Vagina (tissue), 2 donors: ENCODE measurements at regions not wholly inside any gene's neighbourhood (a gene's known extent, or its start where the extent isn't known, plus 50 kb on each side); places are given as distances from the start of the nearest gene placed in this dataset.

Source experiments
- DNase-seq, 2 donors: peaks; one replicate each; pipeline ENCODE4 v3.0.0-alpha.2; 2017; ENCODE audit errors: extremely low spot score in 2 of 2
- H3K27ac ChIP-seq: fragments of 200-600 bp; sonication (generic); one replicate; pipeline ENCODE4 v1.5.1; 2019
- H3K27me3 ChIP-seq: fragments of 200-600 bp; sonication (generic); one replicate; pipeline ENCODE4 v1.5.1; 2019
- H3K36me3 ChIP-seq, 2 donors: fragments of 200-600 bp; sonication (generic); one replicate each; pipeline ENCODE4 v1.5.1; 2017 to 2019
- H3K4me1 ChIP-seq: fragments of 200-600 bp; sonication (generic); one replicate; pipeline ENCODE4 v1.5.1; 2019
- H3K4me3 ChIP-seq, 2 donors: fragments of 200-600 bp; sonication (generic); 1 replicate in 1 of 2; 2 replicates in 1 of 2; pipeline ENCODE4 v1.5.1; 2016 to 2019
- H3K9me3 ChIP-seq: fragments of 200-600 bp; sonication (generic); one replicate; pipeline ENCODE4 v1.5.1; 2019
- POLR2A ChIP-seq, 2 donors: fragments of 450-650 bp; IDR thresholded peaks; one replicate each; pipeline ENCODE4 v1.6.1; 2017; ENCODE audit warnings: antibody characterized with exemption in 2 of 2, mild to moderate bottlenecking in 2 of 2, moderate library complexity in 2 of 2
- POLR2AphosphoS5 ChIP-seq, 2 donors: sonication (generic); formaldehyde crosslinking; IDR thresholded peaks; one replicate each; pipeline ENCODE4 v1.9.0; 2017; ENCODE audit warnings: antibody characterized with exemption in 2 of 2, mild to moderate bottlenecking in 2 of 2, low read depth in 1 of 2; ENCODE audit not compliant: insufficient read depth in 1 of 2
- intact Hi-C: fragments of 100-400 bp; cut with DNase I; formaldehyde crosslinking; loops from one replicate; pipeline ENCODE4 v1.15.1; 2023
- TF ChIP-seq, protein P1 (sequence below), 3 experiments: fragments of 450-650 bp in 2 of 3; fragments of 200-600 bp in 1 of 3; sonication (generic) in 1 of 3; IDR thresholded peaks; one replicate each; pipeline ENCODE4 v1.5.1; 2017 to 2019; ENCODE audit warnings: antibody characterized with exemption in 3 of 3, mild to moderate bottlenecking in 2 of 3, moderate library complexity in 2 of 3

DNA sequence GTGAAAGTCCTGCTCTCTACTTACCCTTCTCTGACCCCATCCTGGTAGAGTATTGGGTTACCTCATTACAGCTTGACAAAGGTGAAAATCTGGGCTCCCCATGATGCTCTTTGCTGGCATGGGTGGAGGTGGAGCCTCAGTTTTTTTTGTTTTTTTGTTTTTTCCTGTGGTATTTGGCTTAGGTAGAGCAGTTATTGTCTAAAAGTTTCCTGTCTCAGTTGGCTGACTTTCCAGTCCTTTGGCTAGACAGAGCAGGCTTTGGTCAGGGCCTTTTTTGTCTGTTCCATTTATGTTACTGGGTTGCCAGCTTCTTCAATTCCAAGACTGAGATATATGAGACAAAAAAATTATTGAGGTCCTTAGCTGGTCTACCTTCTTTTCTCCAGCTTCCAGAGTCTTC, 163.4 kb downstream of the GALC start:
- Histone ChIP-seq H3K27me3 (no peaks in the 10 kb centered on the region), H3K9me3 (no peaks in the 10 kb centered on the region), H3K4me1 (no peaks in the 10 kb centered on the region), H3K36me3 (no peaks in the 10 kb centered on the region), H3K4me3 (no peak overlapping the region), H3K27ac (no peak overlapping the region)
- DNase-seq, result no peak
- intact Hi-C loops, result no loop called here
- no peak for TF ChIP-seq POLR2A (IDR thresholded peaks at IDR 0.05)
- TF ChIP-seq, protein P1, sequence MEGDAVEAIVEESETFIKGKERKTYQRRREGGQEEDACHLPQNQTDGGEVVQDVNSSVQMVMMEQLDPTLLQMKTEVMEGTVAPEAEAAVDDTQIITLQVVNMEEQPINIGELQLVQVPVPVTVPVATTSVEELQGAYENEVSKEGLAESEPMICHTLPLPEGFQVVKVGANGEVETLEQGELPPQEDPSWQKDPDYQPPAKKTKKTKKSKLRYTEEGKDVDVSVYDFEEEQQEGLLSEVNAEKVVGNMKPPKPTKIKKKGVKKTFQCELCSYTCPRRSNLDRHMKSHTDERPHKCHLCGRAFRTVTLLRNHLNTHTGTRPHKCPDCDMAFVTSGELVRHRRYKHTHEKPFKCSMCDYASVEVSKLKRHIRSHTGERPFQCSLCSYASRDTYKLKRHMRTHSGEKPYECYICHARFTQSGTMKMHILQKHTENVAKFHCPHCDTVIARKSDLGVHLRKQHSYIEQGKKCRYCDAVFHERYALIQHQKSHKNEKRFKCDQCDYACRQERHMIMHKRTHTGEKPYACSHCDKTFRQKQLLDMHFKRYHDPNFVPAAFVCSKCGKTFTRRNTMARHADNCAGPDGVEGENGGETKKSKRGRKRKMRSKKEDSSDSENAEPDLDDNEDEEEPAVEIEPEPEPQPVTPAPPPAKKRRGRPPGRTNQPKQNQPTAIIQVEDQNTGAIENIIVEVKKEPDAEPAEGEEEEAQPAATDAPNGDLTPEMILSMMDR (IDR thresholded peaks at IDR 0.05), result no peak
- TF ChIP-seq POLR2AphosphoS5 (IDR thresholded peaks at IDR 0.05; ENCODE audit: insufficient read depth in 1 of 2, low read depth in 1 of 2), result no peak

DNA sequence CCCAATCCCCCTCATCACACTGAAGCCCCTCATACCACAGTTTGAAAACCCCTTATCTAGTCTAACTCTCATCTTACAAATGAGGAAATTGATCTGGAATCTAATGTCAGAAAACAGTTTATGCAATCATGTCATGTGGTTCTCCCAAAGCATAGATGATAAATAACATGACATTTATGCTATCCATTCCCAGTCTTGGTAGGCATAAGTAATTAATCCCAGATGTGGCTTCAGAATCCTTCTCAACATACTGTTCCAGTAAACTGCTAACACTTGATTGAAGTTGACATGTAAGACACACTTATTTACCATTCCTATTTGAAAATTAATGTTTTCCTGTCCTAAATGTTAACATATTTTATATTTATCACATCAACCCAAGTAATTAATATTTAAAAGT, 168.7 kb downstream of the GALC start:
- no peak for DNase-seq
- Histone ChIP-seq H3K4me1 (no peaks in the 10 kb centered on the region), H3K27me3 (no peaks in the 10 kb centered on the region), H3K27ac (no peak overlapping the region), H3K36me3 (no peaks in the 10 kb centered on the region), H3K4me3 (no peak overlapping the region), H3K9me3 (no peaks in the 10 kb centered on the region)
- intact Hi-C loops, result no loop called here
- no peak for TF ChIP-seq POLR2AphosphoS5 (IDR thresholded peaks at IDR 0.05; ENCODE audit: insufficient read depth in 1 of 2, low read depth in 1 of 2)

DNA sequence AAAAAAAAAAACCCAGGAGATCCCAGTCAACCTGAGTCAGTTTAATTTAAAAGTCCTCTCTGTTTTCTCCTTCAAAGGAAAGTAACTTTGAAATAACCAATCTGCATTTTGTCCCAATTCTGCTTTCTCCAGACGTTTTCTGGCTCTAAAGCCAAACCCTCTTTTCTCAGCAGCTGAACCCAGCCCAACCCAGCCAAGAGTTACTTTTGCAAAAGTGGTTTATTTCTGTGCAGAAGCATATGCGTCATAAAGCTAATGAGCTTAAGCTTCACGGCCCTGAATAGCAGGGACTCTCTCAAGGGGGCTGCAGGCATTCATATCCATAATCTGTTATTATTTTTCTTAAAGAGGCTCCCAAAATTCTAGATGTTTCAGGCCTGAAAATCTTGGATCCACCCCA, 176.6 kb downstream of the GALC start:
- intact Hi-C loops, result no loop called here
- TF ChIP-seq, protein P1 (IDR thresholded peaks at IDR 0.05), result no peak
- no peak for TF ChIP-seq POLR2A (IDR thresholded peaks at IDR 0.05)
- no peak for TF ChIP-seq POLR2AphosphoS5 (IDR thresholded peaks at IDR 0.05; ENCODE audit: insufficient read depth in 1 of 2, low read depth in 1 of 2)
- Histone ChIP-seq H3K9me3 (no peaks in the 10 kb centered on the region), H3K36me3 (no peaks in the 10 kb centered on the region), H3K4me1 (no peaks in the 10 kb centered on the region), H3K27ac (no peak overlapping the region), H3K27me3 (no peaks in the 10 kb centered on the region), H3K4me3 (no peak overlapping the region)
- DNase-seq, result no peak

DNA sequence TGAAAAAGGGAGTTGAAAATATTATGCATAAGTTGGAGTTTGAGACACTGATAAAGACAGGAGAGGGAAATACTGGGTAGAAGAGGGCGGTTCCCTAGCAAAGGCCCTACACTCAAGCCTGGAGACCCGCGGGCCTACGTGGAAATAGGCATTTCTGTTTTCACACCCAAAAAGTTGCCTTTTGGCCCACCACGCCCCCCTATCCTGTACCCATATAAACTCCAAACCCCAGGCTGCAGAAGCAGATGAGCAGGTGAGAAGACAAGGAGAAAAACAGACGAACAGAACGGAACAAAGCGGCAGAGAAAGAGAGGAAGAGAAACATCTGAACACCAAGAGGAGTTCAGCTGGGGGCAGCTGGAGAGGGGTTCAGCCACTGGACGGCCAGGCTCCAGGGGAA, 177.9 kb downstream of the GALC start:
- Histone ChIP-seq H3K36me3 (no peaks in the 10 kb centered on the region), H3K27me3 (no peaks in the 10 kb centered on the region), H3K4me1 (no peaks in the 10 kb centered on the region), H3K27ac (no peak overlapping the region), H3K4me3 (no peak overlapping the region), H3K9me3 (no peaks in the 10 kb centered on the region)
- no peak for DNase-seq
- no peak for TF ChIP-seq POLR2A (IDR thresholded peaks at IDR 0.05)
- TF ChIP-seq, protein P1 (IDR thresholded peaks at IDR 0.05), result no peak
- no peak for TF ChIP-seq POLR2AphosphoS5 (IDR thresholded peaks at IDR 0.05; ENCODE audit: insufficient read depth in 1 of 2, low read depth in 1 of 2)
- intact Hi-C loops, result no loop called here

DNA sequence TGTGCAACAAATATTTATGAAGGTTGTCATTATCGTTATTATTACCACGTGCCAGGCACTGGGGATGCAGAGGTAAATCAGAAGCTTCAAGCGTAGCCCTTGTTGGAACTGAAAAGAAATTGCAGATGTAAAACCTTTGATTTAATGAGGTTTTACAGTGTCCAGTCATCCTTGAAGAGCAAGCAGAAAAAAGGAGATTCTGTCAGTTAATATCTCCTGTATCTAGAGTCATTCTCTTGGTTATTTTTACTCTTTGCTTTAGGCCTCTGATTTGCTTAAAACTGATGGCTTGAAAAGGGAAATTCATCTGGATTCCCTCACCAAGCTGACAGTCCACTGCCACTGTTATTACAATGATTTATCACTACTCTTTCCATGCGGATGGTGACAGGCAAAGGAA, 179.3 kb downstream of the GALC start:
- no peak overlapping the region for H3K27ac ChIP-seq
- no peaks in the 10 kb centered on the region for H3K36me3 ChIP-seq
- H3K27me3 ChIP-seq, result no peaks in the 10 kb centered on the region
- no peak overlapping the region for H3K4me3 ChIP-seq
- intact Hi-C loops, result no loop called here
- TF ChIP-seq, protein P1 (IDR thresholded peaks at IDR 0.05), result no peak
- TF ChIP-seq POLR2AphosphoS5 (IDR thresholded peaks at IDR 0.05; ENCODE audit: insufficient read depth in 1 of 2, low read depth in 1 of 2) (no peak), POLR2A (IDR thresholded peaks at IDR 0.05) (no peak)
- H3K4me1 ChIP-seq, result no peaks in the 10 kb centered on the region
- no peak for DNase-seq
- H3K9me3 ChIP-seq, result no peaks in the 10 kb centered on the region

DNA sequence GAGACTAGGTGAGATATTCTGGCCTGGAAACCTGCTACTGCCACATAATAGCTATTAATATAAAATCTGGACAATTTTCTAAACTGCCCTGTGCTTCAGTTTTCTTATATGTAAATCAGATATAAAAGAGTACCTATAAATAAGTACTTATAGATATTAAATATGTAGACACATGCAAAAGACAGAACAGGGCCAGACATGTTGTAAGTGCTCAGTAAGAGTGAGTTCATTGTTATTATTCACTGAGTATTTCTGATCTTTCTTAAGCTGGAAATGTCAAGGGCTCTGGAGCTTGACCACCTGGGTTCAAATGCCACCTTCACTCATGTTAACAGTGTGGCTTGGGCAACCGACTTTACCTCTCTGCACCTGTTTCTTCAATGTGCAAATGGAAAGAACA, 179.8 kb downstream of the GALC start:
- no peak for TF ChIP-seq POLR2A (IDR thresholded peaks at IDR 0.05)
- TF ChIP-seq POLR2AphosphoS5 (IDR thresholded peaks at IDR 0.05; ENCODE audit: insufficient read depth in 1 of 2, low read depth in 1 of 2), result no peak
- TF ChIP-seq, protein P1 (IDR thresholded peaks at IDR 0.05), result no peak
- no peaks in the 10 kb centered on the region for H3K36me3 ChIP-seq
- H3K27ac ChIP-seq, result no peak overlapping the region
- DNase-seq, result no peak
- intact Hi-C loops, result no loop called here
- H3K27me3 ChIP-seq, result no peaks in the 10 kb centered on the region
- H3K9me3 ChIP-seq, result no peaks in the 10 kb centered on the region
- no peaks in the 10 kb centered on the region for H3K4me1 ChIP-seq
- no peak overlapping the region for H3K4me3 ChIP-seq
